NCI-H1092 (cell line): ENCODE measurements at regions not wholly inside any gene's neighbourhood (a gene's known extent, or its start where the extent isn't known, plus 50 kb on each side); places are given as distances from the start of the nearest gene placed in this dataset.

ENCODE experiments used
- DNase-seq: peaks from one replicate; lab custom pipeline; 2025; lab: John Stamatoyannopoulos, UW

DNA sequence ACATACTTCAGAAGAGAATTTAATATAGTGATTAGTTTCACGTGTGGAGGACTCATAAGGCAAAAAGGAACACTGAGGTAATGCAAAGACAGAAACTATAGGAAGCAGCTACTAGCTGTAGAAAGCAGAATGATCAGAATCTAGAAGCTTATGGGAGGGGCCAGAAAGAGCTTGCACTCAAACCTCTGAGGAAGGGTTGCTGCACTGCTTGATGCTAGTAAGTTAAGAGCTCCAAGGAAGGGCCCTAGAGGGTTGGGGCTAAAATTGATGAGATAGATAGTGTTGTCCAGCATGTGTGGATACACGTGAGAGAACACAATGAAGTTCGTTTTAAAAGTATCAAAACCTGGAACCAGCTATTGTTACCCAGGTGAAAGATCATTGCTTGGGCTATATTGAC, 311.1 kb downstream of the SLC6A15 start:
- DNase-seq: no peak

DNA sequence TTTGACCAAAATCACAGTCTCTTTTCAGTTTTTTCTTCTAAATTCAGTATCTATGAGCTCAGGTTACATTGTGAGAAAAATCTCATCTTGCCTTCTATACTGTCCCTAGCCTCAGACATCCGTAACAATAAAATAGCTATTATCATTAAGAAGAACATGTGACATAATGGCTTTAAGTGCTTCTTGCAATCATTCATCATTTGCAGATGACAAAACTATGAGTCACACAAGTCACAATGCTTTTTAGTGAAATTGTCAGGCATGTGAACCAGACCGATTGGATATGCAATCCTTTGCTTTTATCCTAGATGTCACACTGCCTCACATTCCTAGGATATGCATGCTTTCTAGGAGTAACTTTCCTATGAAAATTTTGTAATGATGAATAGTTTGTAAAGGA, 313.1 kb downstream of the SLC6A15 start:
- DNase-seq: no peak

DNA sequence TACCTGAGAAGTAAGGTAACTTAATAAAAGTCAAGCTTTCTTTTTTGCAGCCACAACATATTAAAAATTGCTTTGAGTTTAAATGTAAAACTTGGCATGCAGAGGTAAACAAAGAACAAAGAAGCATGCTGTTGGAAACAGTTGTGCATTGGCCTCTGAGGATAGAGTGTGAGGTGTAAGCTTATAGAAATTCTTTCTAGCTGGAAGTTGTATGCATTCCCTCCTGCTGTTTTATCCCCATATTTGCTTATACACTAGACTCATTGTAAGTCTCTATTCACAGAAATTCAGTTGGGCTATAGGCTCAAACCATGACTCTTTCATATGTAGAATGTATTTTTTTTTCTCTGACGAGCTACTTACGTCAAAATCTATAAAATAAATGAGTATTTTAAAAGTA, 316.3 kb downstream of the SLC6A15 start:
- no peak for DNase-seq

DNA sequence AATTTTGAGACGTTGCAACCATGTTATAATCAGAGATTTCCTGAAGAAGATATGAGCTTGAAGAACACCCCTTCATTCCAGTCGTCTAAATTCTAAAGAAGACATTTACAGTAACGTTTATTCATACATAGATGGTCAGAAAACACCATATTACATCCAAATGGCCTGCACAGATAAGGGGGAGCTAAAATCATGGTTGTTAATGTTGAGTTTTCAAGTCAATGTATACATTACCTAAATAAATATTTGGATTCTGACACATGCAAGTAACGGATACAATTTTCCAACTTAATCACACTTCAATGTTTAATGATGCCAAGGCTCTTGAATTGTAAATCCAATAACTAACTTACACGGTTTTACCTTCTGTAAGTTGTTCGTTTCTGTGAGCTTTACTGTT, 318.4 kb downstream of the SLC6A15 start:
- DNase-seq: no peak

DNA sequence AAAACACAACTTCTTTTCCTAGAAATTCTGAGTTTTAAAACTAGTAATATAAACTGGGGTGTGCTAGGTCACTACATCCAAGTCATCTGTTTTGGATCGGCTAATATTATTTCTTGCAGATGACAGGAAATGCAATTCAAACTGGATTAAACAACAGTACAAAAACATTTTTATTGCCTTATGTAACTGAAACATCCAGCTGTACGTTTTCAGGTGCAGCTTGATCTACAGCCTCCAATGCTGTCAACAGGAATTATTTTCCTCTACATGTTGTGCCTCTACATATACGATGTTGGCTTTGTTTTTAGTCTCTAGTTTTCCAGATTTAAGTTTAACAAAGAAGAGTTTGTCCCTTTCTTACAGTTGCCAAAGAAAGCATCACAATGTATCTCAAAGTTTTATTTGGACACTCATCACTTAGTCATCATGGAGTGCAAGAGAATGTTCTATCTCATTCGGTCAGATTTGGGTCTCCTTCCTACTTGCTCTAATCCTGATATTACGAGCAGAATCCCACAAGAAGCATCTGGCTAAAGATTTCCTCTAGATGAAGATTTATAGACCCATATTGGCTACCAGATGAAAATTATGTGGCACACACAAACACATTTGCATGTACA, 326.7 kb downstream of the SLC6A15 start:
- DNase-seq: no peak

DNA sequence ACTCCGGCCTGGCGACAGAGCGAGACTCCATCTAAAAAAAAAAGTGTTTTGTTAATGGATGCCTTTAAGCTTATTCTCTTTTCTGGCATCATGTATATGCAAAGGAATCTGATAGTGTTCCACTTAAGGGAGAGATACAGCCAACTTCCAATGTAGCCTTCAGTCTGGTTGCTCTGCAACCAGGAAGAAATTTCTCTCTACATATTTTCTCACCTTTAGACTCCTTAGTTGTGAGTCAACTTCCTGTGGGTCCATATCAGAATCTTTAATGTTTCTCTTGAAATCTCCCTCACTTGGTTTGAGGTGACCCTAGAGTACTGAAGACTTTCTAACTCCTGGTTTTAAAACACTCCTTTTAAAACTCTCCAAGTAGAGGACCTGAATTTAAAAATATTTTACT, 340.4 kb downstream of the SLC6A15 start:
- no peak for DNase-seq

DNA sequence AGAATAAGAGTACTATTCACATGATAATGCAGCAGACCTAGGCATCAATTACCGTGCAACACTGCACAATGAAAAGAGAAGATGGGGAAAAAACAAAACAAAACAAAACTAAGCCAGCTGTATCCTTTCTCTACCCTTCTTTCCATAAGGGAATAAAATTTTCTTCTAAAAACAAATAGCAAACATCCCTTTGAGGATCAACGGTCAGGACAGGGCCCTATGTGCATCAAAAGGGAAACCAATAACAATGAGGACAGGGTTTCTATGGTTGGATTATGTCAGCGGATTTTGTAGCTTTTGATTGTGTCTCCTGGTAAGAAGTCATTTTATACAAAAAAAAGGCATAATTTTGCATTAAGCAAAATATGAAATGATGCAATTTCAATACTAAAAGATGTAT, 350.3 kb downstream of the SLC6A15 start:
- DNase-seq: no peak

DNA sequence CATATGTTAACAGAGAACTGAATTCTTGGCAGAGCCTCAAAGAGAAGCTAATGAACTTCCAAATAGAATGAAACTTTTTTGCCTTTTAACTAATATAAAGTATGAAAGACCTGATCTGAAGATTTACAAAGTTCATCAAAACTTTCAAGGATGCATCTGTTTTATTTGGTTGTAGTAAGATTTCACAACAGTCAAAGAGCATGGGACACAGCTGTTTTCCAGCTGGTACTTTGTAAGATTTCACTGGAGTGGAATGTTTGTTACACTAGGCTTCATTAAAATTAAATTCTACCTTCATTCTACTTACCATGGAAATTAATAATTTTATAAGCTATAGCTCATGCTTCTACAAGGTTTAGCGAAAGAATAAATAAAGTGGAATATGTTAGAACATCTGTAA, 351.2 kb downstream of the SLC6A15 start:
- no peak for DNase-seq

DNA sequence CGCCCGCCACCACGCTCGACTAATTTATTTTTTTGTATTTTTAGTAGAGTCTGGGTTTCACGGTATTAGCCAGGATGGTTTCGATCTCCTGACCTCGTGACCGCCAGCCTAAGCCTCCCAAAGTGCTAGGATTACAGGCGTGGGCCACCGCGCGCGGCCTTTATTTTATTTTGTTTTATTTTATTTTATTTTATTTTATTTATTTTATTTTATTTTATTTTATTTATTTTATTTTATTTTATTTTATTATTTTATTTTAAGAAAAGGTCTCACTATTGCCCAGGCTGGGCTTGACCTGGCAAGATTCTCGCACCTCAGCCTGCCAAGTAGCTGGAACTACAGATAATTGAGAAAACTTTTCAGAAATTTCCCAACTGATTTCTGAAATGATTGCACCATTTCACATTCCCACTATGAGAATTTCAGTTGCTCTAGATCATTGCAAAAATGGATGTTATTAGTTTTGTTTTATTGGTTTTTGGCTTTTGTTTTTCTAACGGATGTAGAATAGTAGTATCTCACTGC, 358.3 kb downstream of the SLC6A15 start:
- DNase-seq: no peak

DNA sequence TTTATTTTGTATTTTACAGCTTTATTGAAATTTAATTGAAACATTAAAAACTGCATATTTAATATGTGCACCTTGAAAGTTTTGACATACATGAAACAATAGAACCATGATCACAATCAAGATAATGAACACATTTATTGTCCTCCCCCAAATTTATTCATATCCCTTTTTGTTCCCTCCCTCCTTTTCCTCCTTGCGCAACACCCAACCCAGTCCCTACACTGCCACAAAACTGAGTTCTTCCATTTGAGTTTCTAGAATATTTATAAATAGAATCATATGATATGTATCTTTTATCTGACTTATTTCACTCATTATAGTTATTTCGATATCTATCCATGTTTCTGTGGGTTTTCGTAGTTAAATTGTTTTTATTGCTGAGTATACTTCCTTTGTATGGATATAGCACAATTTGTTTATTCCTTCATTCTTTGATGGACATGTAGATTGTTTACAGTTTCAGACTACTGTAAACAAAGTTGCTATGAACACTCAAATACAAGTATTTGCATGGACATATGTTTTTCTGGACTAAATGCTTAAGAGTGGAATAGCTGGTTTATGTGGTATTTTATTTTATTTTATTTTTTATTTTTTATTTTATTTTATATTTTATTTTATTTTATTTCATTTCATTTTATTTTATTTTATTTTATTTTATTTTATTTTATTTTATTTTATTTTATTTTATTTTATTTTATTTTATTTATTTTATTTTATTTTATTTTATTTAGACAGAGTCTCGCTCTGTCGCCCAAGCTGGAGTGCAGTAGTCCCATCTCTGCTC, 359.1 kb downstream of the SLC6A15 start:
- no peak for DNase-seq

DNA sequence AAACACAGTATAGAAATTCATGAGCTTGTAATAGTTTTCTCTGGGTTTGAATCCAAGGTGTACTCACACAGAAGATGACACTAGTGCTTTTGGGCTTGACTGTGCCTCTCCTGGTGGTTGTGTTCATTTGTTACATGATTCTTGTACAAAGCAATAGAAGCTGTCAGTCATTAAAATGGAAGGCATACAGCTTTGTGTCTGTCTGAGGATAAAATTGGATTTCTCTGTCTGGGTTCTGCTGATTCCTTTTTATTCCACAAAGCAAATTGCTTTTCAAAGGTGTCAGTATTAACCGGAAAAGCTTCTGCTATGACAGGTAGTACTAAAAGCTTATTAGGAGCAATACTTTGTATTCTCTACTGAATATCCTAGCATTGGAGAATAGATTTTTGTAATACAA, 361.2 kb downstream of the SLC6A15 start:
- DNase-seq: no peak

DNA sequence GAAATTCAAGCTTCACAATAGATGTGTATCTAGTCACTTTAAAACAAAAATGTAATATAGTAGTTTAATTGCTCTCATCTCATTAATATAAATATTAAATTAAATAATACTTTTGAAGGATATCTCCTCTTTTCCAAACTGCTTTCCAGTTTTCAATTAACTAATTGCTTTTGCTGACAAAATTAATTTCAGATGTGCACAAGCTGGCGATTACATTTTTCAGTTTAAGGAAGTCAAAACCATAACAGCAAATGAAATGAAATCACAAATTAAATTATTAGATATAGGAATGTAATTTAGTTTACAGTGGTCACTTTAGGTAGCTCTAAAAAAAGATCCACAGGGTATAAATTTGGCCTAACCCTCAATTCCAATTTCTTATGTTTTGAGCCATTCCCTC, 362.1 kb downstream of the SLC6A15 start:
- DNase-seq: no peak

DNA sequence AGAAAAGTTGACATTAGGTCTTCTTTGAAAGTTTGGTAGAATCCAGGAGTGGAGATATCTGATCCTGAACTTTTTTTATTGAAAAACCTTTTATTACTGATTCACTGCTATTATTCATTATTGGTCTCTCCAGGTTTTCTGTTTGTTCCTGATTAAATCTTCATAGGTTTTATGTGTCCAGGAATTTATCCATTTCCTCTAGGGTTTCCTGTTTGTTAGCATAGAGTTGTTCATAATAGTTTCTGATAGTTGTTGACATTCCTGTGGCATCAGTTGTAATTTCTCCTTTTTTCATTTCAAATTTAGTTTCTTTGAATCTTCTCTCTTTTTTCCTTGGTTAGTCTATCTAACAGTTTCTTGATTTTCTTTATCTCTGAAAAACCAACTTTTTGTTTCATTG, 370.3 kb downstream of the SLC6A15 start:
- DNase-seq: no peak

DNA sequence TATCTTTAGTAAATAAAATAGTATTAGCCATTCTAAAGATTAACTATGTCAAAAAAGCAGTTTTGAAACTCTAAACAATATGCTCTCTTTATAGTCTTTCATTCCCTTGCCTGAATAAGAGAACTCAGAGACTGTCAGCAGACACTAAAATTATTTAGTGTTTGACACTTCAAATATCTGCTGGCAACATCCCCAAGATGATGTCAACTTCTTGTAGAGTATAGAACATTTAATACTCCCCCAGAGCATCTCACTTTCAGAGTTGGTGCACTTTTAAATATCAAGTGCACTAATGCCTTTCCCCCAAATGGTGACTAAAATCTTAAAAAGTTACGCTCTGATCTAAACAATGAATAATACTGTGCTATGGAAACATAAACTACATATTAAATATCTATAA, 374.9 kb downstream of the SLC6A15 start:
- DNase-seq: no peak

DNA sequence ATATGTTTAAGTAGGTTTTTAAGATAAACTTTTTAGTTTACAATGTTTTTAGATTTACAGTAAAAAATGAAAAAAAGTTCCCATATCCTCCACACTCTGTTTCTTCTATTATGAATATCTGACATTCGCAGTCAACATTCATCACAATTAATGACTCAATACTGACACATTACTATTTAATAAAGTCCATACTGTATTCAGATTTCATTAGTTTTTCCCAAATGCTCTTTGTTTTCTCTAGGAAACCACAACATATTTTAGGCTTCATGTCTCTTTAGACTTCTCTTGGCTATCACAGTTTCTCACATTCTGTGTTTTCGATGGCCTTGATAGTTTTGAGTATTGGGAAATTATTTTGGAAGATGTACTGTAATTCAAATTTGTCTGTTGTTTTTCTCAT, 399.8 kb downstream of the SLC6A15 start:
- DNase-seq: no peak

DNA sequence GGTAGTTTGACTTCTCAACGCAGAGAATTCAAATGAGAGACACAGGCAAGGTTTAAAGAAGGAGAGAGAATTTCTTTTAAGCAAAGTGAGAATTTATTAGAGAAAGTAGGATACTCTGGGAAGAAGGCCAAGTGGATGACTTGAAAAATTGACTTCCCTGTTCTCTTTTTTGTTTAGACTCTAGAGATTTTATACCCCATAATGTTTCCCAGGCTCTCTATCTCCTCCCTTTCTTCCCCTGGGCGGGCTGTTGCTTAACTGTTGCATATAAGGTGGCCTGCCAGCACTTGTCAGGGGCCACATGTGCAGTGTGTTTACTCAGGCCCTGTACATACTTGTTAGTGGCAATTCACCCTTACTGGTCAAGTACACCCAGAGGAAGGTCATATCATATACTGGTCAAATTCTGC, 403.7 kb downstream of the SLC6A15 start:
- no peak for DNase-seq

DNA sequence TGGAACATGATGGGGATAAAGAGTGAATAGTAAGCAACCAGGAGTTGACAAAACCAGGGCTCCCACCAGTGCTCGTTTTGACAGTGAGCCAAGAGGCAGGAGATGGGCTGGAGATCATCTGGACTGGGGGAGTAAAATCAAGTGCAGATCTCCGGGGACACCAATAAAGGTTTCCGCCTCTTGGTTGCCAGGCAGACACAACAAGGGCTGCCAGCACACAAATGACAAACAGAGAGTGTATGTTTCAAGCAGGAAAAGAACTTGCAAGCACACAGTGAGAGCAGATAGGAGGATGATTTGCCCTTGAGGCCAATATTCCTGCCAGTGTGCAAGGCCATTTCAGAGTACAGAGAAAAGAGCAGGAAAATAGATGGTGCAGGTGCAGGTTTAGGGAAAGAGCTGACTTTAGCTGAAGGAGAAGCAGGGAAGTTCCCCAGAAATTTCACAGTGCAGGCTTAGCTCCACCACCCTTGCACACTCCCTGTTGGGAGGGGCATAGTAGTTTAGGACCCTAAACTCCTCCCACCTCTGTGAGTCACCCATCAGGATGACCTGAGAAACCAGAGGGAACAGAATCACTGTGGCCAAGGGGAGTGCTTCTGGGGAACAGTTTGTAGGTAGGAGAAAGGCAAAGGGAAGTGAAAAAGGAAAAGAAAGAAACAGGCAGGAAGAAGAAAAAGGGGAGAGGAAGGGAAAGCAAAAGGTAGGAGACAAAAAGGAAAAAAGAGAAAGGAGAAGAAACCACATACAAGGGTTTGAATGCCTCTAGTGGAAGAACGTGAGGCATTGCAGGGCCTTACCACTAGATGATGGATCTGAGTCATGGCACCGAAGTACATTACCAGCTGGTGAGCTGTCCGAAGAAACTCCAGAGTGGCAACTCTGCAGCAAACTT, 404.4 kb downstream of the SLC6A15 start:
- peak; percentile 23 for DNase-seq

DNA sequence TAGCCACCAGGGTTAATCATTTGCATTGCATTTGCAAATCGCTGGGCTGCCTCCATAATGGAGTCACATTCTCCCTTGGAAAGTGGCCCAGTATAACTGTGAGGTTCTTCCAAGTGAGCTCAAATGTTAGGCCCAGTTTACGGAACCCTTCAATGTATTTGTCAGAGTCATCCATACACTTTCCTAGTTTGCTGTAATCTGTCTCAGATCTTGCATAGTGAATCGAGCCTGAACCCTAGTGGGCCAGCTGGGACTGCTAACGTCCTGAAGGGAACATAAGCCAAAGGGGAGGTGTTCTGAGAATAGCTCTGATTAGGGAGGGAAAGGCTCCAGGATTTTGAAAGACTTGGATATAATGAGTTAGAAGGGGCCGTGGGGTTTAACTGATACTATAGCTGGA, 406.3 kb downstream of the SLC6A15 start:
- no peak for DNase-seq

DNA sequence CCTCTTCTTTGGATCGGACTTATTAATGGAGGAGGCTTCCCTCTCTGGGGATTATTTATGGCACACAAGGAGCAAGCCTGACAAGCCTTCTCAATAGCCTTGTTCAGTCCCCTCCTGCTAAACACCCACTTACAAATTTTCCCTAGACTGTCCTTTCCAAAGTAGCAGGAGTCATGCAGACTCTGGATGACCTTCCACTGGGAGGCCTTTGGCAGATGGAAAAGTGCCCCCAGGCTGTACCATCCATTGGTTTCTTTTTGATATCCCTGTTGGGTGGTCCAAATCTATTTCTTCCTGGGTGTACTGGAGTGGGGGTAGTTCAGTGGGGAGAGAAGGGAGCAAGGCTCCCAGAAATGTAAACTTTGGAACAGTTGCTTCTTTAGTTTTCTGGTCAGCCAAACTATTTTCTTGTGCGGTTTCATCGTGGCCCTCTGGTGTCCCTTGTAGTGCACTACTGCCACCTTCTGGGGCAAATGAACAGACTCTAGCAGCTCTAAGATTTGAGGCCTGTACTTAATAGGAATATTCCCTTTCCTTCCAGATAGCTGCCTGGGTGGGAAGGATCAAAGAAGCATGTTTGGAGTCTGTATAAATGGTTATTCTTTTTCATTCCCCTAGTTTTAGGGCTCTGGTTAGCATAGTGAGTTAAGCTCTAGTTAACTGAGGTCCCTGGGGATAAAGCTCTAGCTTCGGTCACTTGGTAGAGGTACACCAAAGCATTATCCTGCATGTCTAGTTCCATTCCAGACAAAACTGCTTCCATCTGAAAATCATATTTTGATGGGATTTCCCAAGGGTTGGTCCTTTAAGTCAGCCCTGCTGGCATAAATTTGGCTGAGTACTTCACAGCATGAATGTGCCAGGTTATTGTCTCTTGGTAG, 409.5 kb downstream of the SLC6A15 start:
- DNase-seq: peak; percentile 11

DNA sequence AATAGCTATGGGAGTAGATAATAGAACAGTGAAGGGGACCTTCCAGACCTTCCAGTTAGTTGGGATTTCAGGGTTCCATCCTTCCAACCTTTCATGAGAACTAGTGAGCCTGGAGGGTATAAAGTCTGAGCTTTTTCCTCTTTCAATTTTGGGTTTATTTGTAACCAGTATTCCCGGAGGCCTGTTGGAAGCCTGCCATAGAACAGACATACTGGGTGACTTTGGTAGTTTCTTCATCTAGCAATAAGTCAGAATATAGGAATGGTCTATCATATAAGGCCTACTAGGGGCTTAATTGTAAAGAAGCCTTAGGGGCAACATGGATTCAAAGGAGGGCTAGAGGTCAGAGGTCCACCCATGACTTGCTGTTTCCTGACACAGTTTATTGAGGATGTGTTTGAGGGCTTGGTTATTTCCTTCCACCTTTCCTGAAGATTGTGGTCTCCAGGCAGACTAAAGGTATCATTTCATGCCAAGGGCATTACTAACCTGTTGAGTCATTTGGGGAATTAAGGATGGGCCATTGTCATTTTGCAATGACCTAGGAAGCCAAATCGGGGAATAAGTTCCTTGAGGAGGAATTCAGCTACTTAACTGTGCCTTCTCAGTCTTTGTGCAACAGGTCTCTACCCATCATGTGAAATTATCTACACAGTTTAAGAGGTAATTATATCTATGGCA, 410.3 kb downstream of the SLC6A15 start:
- no peak for DNase-seq

DNA sequence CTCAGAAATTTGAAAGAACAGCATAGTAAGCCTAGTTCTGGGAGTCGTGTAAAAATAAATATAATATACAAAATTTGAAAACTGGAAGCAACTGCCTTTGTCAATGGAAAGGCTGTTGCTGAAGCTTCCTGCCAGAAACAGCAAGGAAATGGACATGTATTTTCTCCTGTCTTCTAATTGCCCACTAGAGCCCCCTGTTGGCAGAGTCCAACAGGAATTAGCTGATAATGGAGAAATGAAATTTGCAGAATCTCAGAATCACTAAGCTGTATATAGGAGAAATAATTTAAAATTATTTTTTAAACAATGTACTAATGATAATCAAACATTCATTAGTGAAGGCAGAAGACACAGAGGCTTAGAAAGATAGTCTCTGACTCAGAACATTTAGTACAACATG, 414.8 kb downstream of the SLC6A15 start:
- DNase-seq: no peak
